GM11168 (cell line): ENCODE measurements at regions not wholly inside any gene's neighbourhood (a gene's known extent, or its start where the extent isn't known, plus 50 kb on each side); places are given as distances from the start of the nearest gene placed in this dataset.

Experiments used
- in situ Hi-C: fragments of 300-500 bp; cut with MboI; formaldehyde crosslinking; loops from one replicate; pipeline ENCODE4 v1.12.0; 2022; ENCODE audit warnings: low sequenced_read_pairs; ENCODE audit not compliant: unreplicated experiment

GRCh38 chr14:38910092-38910491 lies 192.9 kb downstream of the SEC23A start:
- in situ Hi-C loops = no loop called here

GRCh38 chr14:38904959-38905358 lies 198.1 kb downstream of the SEC23A start:
- in situ Hi-C loops = no loop called here

- in situ Hi-C loops = no loop called here
Observed at GRCh38 chr14:38901791-38902190, 201.2 kb downstream of the SEC23A start.

GRCh38 chr14:38900887-38901286 lies 202.1 kb downstream of the SEC23A start:
- in situ Hi-C loops = no loop called here

GRCh38 chr14:38887696-38888095 lies 215.3 kb downstream of the SEC23A start:
- in situ Hi-C loops = no loop called here

GRCh38 chr14:38884109-38884508 lies 218.9 kb downstream of the SEC23A start:
- in situ Hi-C loops = no loop called here

GRCh38 chr14:38883127-38883526 lies 219.9 kb downstream of the SEC23A start:
- in situ Hi-C loops = no loop called here

GRCh38 chr14:38882533-38882932 lies 220.5 kb downstream of the SEC23A start:
- in situ Hi-C loops = no loop called here

GRCh38 chr14:38880643-38881524 lies 222.2 kb downstream of the SEC23A start:
- in situ Hi-C loops = no loop called here

GRCh38 chr14:38877744-38878388 lies 225.2 kb downstream of the SEC23A start:
- in situ Hi-C loops = no loop called here

- in situ Hi-C loops = no loop called here
Observed at GRCh38 chr14:38874721-38875120, 228.3 kb downstream of the SEC23A start.

- in situ Hi-C loops = no loop called here
Observed at GRCh38 chr14:38873941-38874612, 229.0 kb downstream of the SEC23A start.

GRCh38 chr14:38870296-38870836 lies 232.7 kb downstream of the SEC23A start:
- in situ Hi-C loops = no loop called here

- in situ Hi-C loops = loop anchor here (10.0 kb wide), 1 partner anchor 134 kb away; no protein-coding TSS in a partner anchor
Observed at GRCh38 chr14:38868399-38869290, 234.4 kb downstream of the SEC23A start.

GRCh38 chr14:38867561-38868150 lies 235.4 kb downstream of the SEC23A start:
- in situ Hi-C loops = loop anchor here (10.0 kb wide), 1 partner anchor 133 kb away; no protein-coding TSS in a partner anchor

GRCh38 chr14:38866461-38866860 lies 236.6 kb downstream of the SEC23A start:
- in situ Hi-C loops = loop anchor here (10.0 kb wide), 1 partner anchor 132 kb away; no protein-coding TSS in a partner anchor

GRCh38 chr14:38862366-38862765 lies 240.7 kb downstream of the SEC23A start:
- in situ Hi-C loops = loop anchor here (10.0 kb wide), 1 partner anchor 128 kb away; no protein-coding TSS in a partner anchor

- in situ Hi-C loops = loop anchor here (10.0 kb wide), 1 partner anchor 126 kb away; no protein-coding TSS in a partner anchor
Observed at GRCh38 chr14:38860530-38860929, 242.5 kb downstream of the SEC23A start.

GRCh38 chr14:38856798-38857197 lies 246.2 kb downstream of the SEC23A start:
- in situ Hi-C loops = no loop called here
